Upper lobe of left lung (tissue), 6 donors: ENCODE measurements at regions not wholly inside any gene's neighbourhood (a gene's known extent, or its start where the extent isn't known, plus 50 kb on each side); places are given as distances from the start of the nearest gene placed in this dataset.

Experiments used
- ATAC-seq, 2 donors: fragments of 200-7000 bp; cut with Tn5 transposase; one replicate each; pipeline ENCODE4 v1.9.1; 2022; ENCODE audit warnings: mild to moderate bottlenecking in 2 of 2, moderate library complexity in 2 of 2; ENCODE audit not compliant: low FRiP score in 2 of 2
- DNase-seq, 2 donors: peaks; one replicate each; pipeline ENCODE4 v3.0.0-alpha.2; 2019 to 2020
- H3K27ac ChIP-seq, 4 donors: fragments of 200-600 bp; sonication (generic); one replicate each; pipeline ENCODE4 v1.5.1; 2016 to 2019
- H3K27me3 ChIP-seq, 4 donors: fragments of 200-600 bp; sonication (generic); one replicate each; pipeline ENCODE4 v1.5.1; 2017 to 2019
- H3K36me3 ChIP-seq, 4 donors: fragments of 200-600 bp; sonication (generic); one replicate each; pipeline ENCODE4 v1.5.1; 2016 to 2019
- H3K4me1 ChIP-seq, 4 donors: fragments of 200-600 bp; sonication (generic); one replicate each; pipeline ENCODE4 v1.5.1; 2018 to 2019
- H3K4me3 ChIP-seq, 4 donors: fragments of 200-600 bp; sonication (generic); one replicate each; pipeline ENCODE4 v1.5.1; 2017 to 2019; ENCODE audit warnings: mild to moderate bottlenecking in 2 of 4, moderate library complexity in 1 of 4
- H3K9me3 ChIP-seq, 4 donors: fragments of 200-600 bp; sonication (generic); one replicate each; pipeline ENCODE4 v1.5.1; 2018 to 2019
- CTCF ChIP-seq, 6 experiments: fragments of 450-650 bp in 4 of 6; fragments of 200-600 bp in 2 of 6; sonication (generic) in 2 of 6; IDR thresholded peaks; one replicate each; pipeline ENCODE4 v1.5.1; 2016 to 2019; ENCODE audit warnings: antibody characterized with exemption in 6 of 6
- EP300 ChIP-seq, 4 donors: sonication (generic); formaldehyde crosslinking; IDR thresholded peaks; one replicate each; pipeline ENCODE4 v1.5.1; 2017; ENCODE audit warnings: antibody characterized with exemption in 4 of 4, control low read depth in 2 of 4
- POLR2A ChIP-seq, 4 donors: fragments of 450-650 bp; IDR thresholded peaks; one replicate each; pipeline ENCODE4 v1.5.1; 2016 to 2017; ENCODE audit warnings: antibody characterized with exemption in 4 of 4, mild to moderate bottlenecking in 2 of 4
- POLR2AphosphoS5 ChIP-seq, 2 donors: sonication (generic); formaldehyde crosslinking; IDR thresholded peaks; one replicate each; pipeline ENCODE4 v1.5.1; 2017; ENCODE audit warnings: antibody characterized with exemption in 2 of 2
- WGBS, 2 donors: methylation state at CpG; one replicate each; pipeline ENCODE4 v1.1.5; 2017 to 2018; 5-methylcytosine and 5-hydroxymethylcytosine counted together
- donor health status: DM: no; HTN: no; CAD: no; lungs with moderate emphysema.
- donor health status: DM: no; HTN: yes; CAD: no; lungs with severe emphysema.

- ATAC-seq (no peak), DNase-seq (no peak)
- Histone ChIP-seq H3K27ac (no peak overlapping the region), H3K4me3 (no peak overlapping the region), H3K9me3 (no peaks in the 10 kb centered on the region), H3K27me3 (no peaks in the 10 kb centered on the region), H3K36me3 (no peaks in the 10 kb centered on the region), H3K4me1 (no peaks in the 10 kb centered on the region)
- WGBS, 2 donors: 90 to 93% methylated on average over 4 of the region's 4 CpGs
- TF ChIP-seq EP300 (IDR thresholded peaks at IDR 0.05): no peak
- no peak for TF ChIP-seq CTCF (IDR thresholded peaks at IDR 0.05)
- no peak for TF ChIP-seq POLR2A (IDR thresholded peaks at IDR 0.05)
- no peak for TF ChIP-seq POLR2AphosphoS5 (IDR thresholded peaks at IDR 0.05)
Measured at GRCh38 chr7:18363751-18364380, 131.7 kb upstream of the HDAC9 start.

GRCh38 chr7:18364396-18364795 is 131.2 kb upstream of the HDAC9 start:
- H3K4me3 ChIP-seq: no peak overlapping the region
- no peaks in the 10 kb centered on the region for H3K4me1 ChIP-seq
- WGBS, 2 donors: 81 to 88% methylated on average over 2 of the region's 2 CpGs
- no peak overlapping the region for H3K27ac ChIP-seq
- no peaks in the 10 kb centered on the region for H3K9me3 ChIP-seq
- H3K27me3 ChIP-seq: no peaks in the 10 kb centered on the region
- no peak for DNase-seq
- TF ChIP-seq CTCF (IDR thresholded peaks at IDR 0.05) (no peak), POLR2AphosphoS5 (IDR thresholded peaks at IDR 0.05) (no peak), POLR2A (IDR thresholded peaks at IDR 0.05) (no peak), EP300 (IDR thresholded peaks at IDR 0.05) (no peak)
- no peak for ATAC-seq
- no peaks in the 10 kb centered on the region for H3K36me3 ChIP-seq

GRCh38 chr7:18366394-18366793 is 129.2 kb upstream of the HDAC9 start:
- Histone ChIP-seq H3K4me3 (no peak overlapping the region), H3K27me3 (no peaks in the 10 kb centered on the region), H3K4me1 (no peaks in the 10 kb centered on the region), H3K36me3 (no peaks in the 10 kb centered on the region), H3K9me3 (no peaks in the 10 kb centered on the region), H3K27ac (no peak overlapping the region)
- no peak for DNase-seq
- ATAC-seq: no peak
- no peak for TF ChIP-seq POLR2A (IDR thresholded peaks at IDR 0.05)
- no peak for TF ChIP-seq POLR2AphosphoS5 (IDR thresholded peaks at IDR 0.05)
- no peak for TF ChIP-seq CTCF (IDR thresholded peaks at IDR 0.05)
- TF ChIP-seq EP300 (IDR thresholded peaks at IDR 0.05): no peak
- 89 to 90% methylated on average over 1 of the region's 1 CpG for WGBS, 2 donors

- DNase-seq (no peak), ATAC-seq (no peak)
- WGBS, 2 donors: 79 to 84% methylated on average over 1 of the region's 1 CpG
- H3K27ac ChIP-seq: no peak overlapping the region
- no peaks in the 10 kb centered on the region for H3K27me3 ChIP-seq
- H3K4me1 ChIP-seq: no peaks in the 10 kb centered on the region
- H3K4me3 ChIP-seq: no peak overlapping the region
- no peaks in the 10 kb centered on the region for H3K36me3 ChIP-seq
- TF ChIP-seq POLR2A (IDR thresholded peaks at IDR 0.05) (no peak), EP300 (IDR thresholded peaks at IDR 0.05) (no peak), CTCF (IDR thresholded peaks at IDR 0.05) (no peak), POLR2AphosphoS5 (IDR thresholded peaks at IDR 0.05) (no peak)
- no peaks in the 10 kb centered on the region for H3K9me3 ChIP-seq
Measured at GRCh38 chr7:18369011-18369410, 126.5 kb upstream of the HDAC9 start.

- H3K4me1 ChIP-seq: no peaks in the 10 kb centered on the region
- ATAC-seq (no peak), DNase-seq (no peak)
- H3K4me3 ChIP-seq: no peak overlapping the region
- H3K27me3 ChIP-seq: no peaks in the 10 kb centered on the region
- no peak overlapping the region for H3K27ac ChIP-seq
- 79 to 82% methylated on average over 5 of the region's 5 CpGs for WGBS, 2 donors
- no peaks in the 10 kb centered on the region for H3K36me3 ChIP-seq
- TF ChIP-seq CTCF (IDR thresholded peaks at IDR 0.05) (no peak), EP300 (IDR thresholded peaks at IDR 0.05) (no peak), POLR2AphosphoS5 (IDR thresholded peaks at IDR 0.05) (no peak), POLR2A (IDR thresholded peaks at IDR 0.05) (no peak)
- no peaks in the 10 kb centered on the region for H3K9me3 ChIP-seq
Measured at GRCh38 chr7:18370633-18371032, 124.9 kb upstream of the HDAC9 start.
